Trophoblast cell (in vitro differentiated cells and primary cell): ENCODE measurements at regions not wholly inside any gene's neighbourhood (a gene's known extent, or its start where the extent isn't known, plus 50 kb on each side); places are given as distances from the start of the nearest gene placed in this dataset.

Source experiments
- DNase-seq, 2 donors: peaks; one replicate each; pipeline ENCODE4 v3.0.0-alpha.2; 2016
- H2AFZ ChIP-seq: 2 replicates; pipeline ENCODE4 v1.6.1; 2013; ENCODE audit warnings: low read length, moderate library complexity, mild to moderate bottlenecking; ENCODE audit not compliant: insufficient read depth, poor library complexity
- H2AK5ac ChIP-seq: 2 replicates; pipeline ENCODE4 v1.6.1; 2013; ENCODE audit warnings: mild to moderate bottlenecking, low read length
- H2BK120ac ChIP-seq: 2 replicates; pipeline ENCODE4 v1.6.1; 2013; ENCODE audit warnings: low read length, mild to moderate bottlenecking, moderate library complexity; ENCODE audit not compliant: insufficient read depth, poor library complexity
- H2BK12ac ChIP-seq: 2 replicates; pipeline ENCODE4 v1.6.1; 2013; ENCODE audit warnings: mild to moderate bottlenecking, low read length, moderate library complexity
- H2BK5ac ChIP-seq: 2 replicates; pipeline ENCODE4 v1.6.1; 2013; ENCODE audit warnings: low read length, low read depth, moderate library complexity, mild to moderate bottlenecking; ENCODE audit not compliant: poor library complexity
- H3K14ac ChIP-seq: 2 replicates; pipeline ENCODE4 v1.6.1; 2013; ENCODE audit warnings: mild to moderate bottlenecking, low read length
- H3K18ac ChIP-seq: 2 replicates; pipeline ENCODE4 v1.6.1; 2013; ENCODE audit warnings: mild to moderate bottlenecking, low read length
- H3K23ac ChIP-seq: 2 replicates; pipeline ENCODE4 v1.6.1; 2013; ENCODE audit warnings: low read length
- H3K27ac ChIP-seq: 2 replicates; pipeline ENCODE4 v1.5.1; 2013; ENCODE audit warnings: low read depth, mild to moderate bottlenecking, inconsistent platforms, low read length, moderate library complexity
- H3K27me3 ChIP-seq: 2 replicates; pipeline ENCODE4 v1.6.1; 2013; ENCODE audit warnings: inconsistent platforms, mild to moderate bottlenecking, low read length, moderate library complexity; ENCODE audit not compliant: insufficient read depth
- H3K36me3 ChIP-seq, 2 experiments: 1 replicate in 1 of 2; 2 replicates in 1 of 2; pipeline ENCODE4 v1.6.1; 2013; ENCODE audit warnings: low read length in 2 of 2, mild to moderate bottlenecking in 2 of 2, moderate library complexity in 1 of 2; ENCODE audit not compliant: insufficient read depth in 2 of 2, control insufficient read depth in 1 of 2
- H3K4ac ChIP-seq: 2 replicates; pipeline ENCODE4 v1.6.1; 2013; ENCODE audit warnings: low read depth, mild to moderate bottlenecking, low read length, moderate library complexity
- H3K4me1 ChIP-seq, 2 experiments: 1 replicate in 1 of 2; 2 replicates in 1 of 2; pipeline ENCODE4 v1.6.1; 2013; ENCODE audit warnings: low read length in 2 of 2, mild to moderate bottlenecking in 2 of 2, moderate library complexity in 1 of 2; ENCODE audit not compliant: insufficient read depth in 2 of 2, control insufficient read depth in 1 of 2
- H3K4me2 ChIP-seq: 2 replicates; pipeline ENCODE4 v1.6.1; 2013; ENCODE audit warnings: inconsistent platforms, mild to moderate bottlenecking, low read length, moderate library complexity
- H3K4me3 ChIP-seq: 2 replicates; pipeline ENCODE4 v1.5.1; 2013; ENCODE audit warnings: mild to moderate bottlenecking, low read depth, low read length, inconsistent platforms
- H3K79me1 ChIP-seq: one replicate; pipeline ENCODE4 v1.6.1; 2013; ENCODE audit warnings: low read length
- H3K79me2 ChIP-seq: 2 replicates; pipeline ENCODE4 v1.6.1; 2013; ENCODE audit warnings: low read length, mild to moderate bottlenecking; ENCODE audit not compliant: control insufficient read depth, insufficient read depth, poor library complexity
- H3K9ac ChIP-seq: 2 replicates; pipeline ENCODE4 v1.6.1; 2013; ENCODE audit warnings: mild to moderate bottlenecking, low read length
- H3K9me3 ChIP-seq: 2 replicates; pipeline ENCODE4 v1.6.1; 2013; ENCODE audit warnings: low read depth, mild to moderate bottlenecking, control low read depth, inconsistent platforms, low read length; ENCODE audit not compliant: insufficient read depth
- H4K12ac ChIP-seq: 2 replicates; pipeline ENCODE4 v1.6.1; 2013; ENCODE audit warnings: low read depth, mild to moderate bottlenecking, low read length, moderate library complexity
- H4K8ac ChIP-seq: 2 replicates; pipeline ENCODE4 v1.6.1; 2013; ENCODE audit warnings: low read depth, mild to moderate bottlenecking, low read length, moderate library complexity
- H4K91ac ChIP-seq: one replicate; pipeline ENCODE4 v1.6.1; 2013; ENCODE audit warnings: low read depth, mild to moderate bottlenecking, low read length, moderate library complexity
- WGBS: extraction: QIAGEN DNeasy Blood & Tissue Kit; methylation state at CpG from one replicate; pipeline ENCODE4 v1.1.7; 2013; ENCODE audit warnings: missing lambda C conversion rate; ENCODE audit not compliant: insufficient read length, insufficient coverage; ENCODE audit errors: extremely low coverage; 5-methylcytosine and 5-hydroxymethylcytosine counted together

- peaks cover 0 to 2% of the 10 kb centered on the region in 2 experiments for H3K4me1 ChIP-seq
- no peak overlapping the region for H2BK5ac ChIP-seq
- H3K23ac ChIP-seq: no peak overlapping the region
- H4K12ac ChIP-seq: no peak overlapping the region
- H3K4me2 ChIP-seq: no peak overlapping the region
- H4K91ac ChIP-seq: no peak overlapping the region
- WGBS: no CpG with 5 or more reads among the region's 10 CpGs
- H3K4ac ChIP-seq: no peak overlapping the region
- no peak overlapping the region for H3K14ac ChIP-seq
- no peak overlapping the region for H2AK5ac ChIP-seq
- no peak overlapping the region for H3K18ac ChIP-seq
- H3K36me3 ChIP-seq: no peaks in the 10 kb centered on the region
- H2BK12ac ChIP-seq: no peak overlapping the region
- no peaks in the 10 kb centered on the region for H3K79me2 ChIP-seq
- no peak overlapping the region for H2BK120ac ChIP-seq
- no peak for DNase-seq
- H2AFZ ChIP-seq: no peak overlapping the region
- H3K27ac ChIP-seq: no peak overlapping the region
- H3K27me3 ChIP-seq: no peaks in the 10 kb centered on the region
- no peak overlapping the region for H3K9ac ChIP-seq
- H3K9me3 ChIP-seq: no peaks in the 10 kb centered on the region
- no peak overlapping the region for H3K4me3 ChIP-seq
- peaks cover 2% of the 10 kb centered on the region for H3K79me1 ChIP-seq
- no peak overlapping the region for H4K8ac ChIP-seq
Observed at GRCh38 chr13:106118996-106119395, 416.5 kb downstream of the EFNB2 start.

- no peak overlapping the region for H4K12ac ChIP-seq
- H4K8ac ChIP-seq: no peak overlapping the region
- DNase-seq: peak in 1 of 2 donors; percentile 28
- no peak overlapping the region for H4K91ac ChIP-seq
- no peak overlapping the region for H3K4me3 ChIP-seq
- H3K18ac ChIP-seq: no peak overlapping the region
- H3K9ac ChIP-seq: no peak overlapping the region
- H3K79me2 ChIP-seq: no peaks in the 10 kb centered on the region
- no peak overlapping the region for H3K27ac ChIP-seq
- H3K14ac ChIP-seq: no peak overlapping the region
- H2BK5ac ChIP-seq: no peak overlapping the region
- WGBS: no CpG with 5 or more reads among the region's 2 CpGs
- no peak overlapping the region for H2BK120ac ChIP-seq
- H3K9me3 ChIP-seq: no peaks in the 10 kb centered on the region
- no peak overlapping the region for H2BK12ac ChIP-seq
- peaks cover 0 to 2% of the 10 kb centered on the region in 2 experiments for H3K4me1 ChIP-seq
- no peak overlapping the region for H3K4me2 ChIP-seq
- no peak overlapping the region for H3K4ac ChIP-seq
- no peak overlapping the region for H2AK5ac ChIP-seq
- H3K36me3 ChIP-seq: no peaks in the 10 kb centered on the region
- no peak overlapping the region for H2AFZ ChIP-seq
- H3K23ac ChIP-seq: no peak overlapping the region
- H3K27me3 ChIP-seq: no peaks in the 10 kb centered on the region
- peaks cover 2% of the 10 kb centered on the region for H3K79me1 ChIP-seq
Observed at GRCh38 chr13:106118050-106118449, 417.4 kb downstream of the EFNB2 start.

- H3K23ac ChIP-seq: no peak overlapping the region
- H3K27me3 ChIP-seq: no peaks in the 10 kb centered on the region
- no peak overlapping the region for H3K4me3 ChIP-seq
- H2BK120ac ChIP-seq: no peak overlapping the region
- H3K36me3 ChIP-seq: no peaks in the 10 kb centered on the region
- no peak overlapping the region for H2BK12ac ChIP-seq
- no peak overlapping the region for H4K12ac ChIP-seq
- H3K9ac ChIP-seq: no peak overlapping the region
- no peak overlapping the region for H2AK5ac ChIP-seq
- H3K9me3 ChIP-seq: no peaks in the 10 kb centered on the region
- H4K8ac ChIP-seq: no peak overlapping the region
- no CpG with 5 or more reads among the region's 4 CpGs for WGBS
- H3K18ac ChIP-seq: no peak overlapping the region
- no peak overlapping the region for H3K27ac ChIP-seq
- H3K4ac ChIP-seq: no peak overlapping the region
- no peak overlapping the region for H4K91ac ChIP-seq
- no peak overlapping the region for H3K4me2 ChIP-seq
- DNase-seq: no peak
- H3K4me1 ChIP-seq: peaks cover 0 to 2% of the 10 kb centered on the region in 2 experiments
- H3K79me2 ChIP-seq: no peaks in the 10 kb centered on the region
- no peak overlapping the region for H2AFZ ChIP-seq
- H3K79me1 ChIP-seq: peaks cover 2% of the 10 kb centered on the region
- no peak overlapping the region for H2BK5ac ChIP-seq
- H3K14ac ChIP-seq: no peak overlapping the region
Observed at GRCh38 chr13:106117640-106118039, 417.8 kb downstream of the EFNB2 start.

DNA sequence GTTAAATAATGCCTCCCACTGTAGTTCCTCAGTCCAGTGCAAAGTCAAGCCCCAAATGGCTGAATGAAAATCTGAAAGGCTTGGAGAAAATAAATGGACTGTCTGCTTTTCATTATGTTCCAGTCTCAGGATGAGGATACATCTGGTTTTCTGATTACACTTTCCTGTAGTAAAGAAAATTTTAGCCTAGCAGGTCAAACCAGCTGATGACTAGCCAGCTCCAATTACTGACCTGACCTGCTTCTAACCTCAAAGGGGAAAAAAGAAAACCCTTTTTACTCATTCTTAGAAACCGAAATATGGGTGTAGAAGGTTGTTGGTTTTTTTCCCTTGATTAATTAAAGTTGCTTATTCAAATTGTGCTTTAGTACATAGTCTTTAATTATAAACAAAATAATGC lies 418.4 kb downstream of the EFNB2 start:
- Histone ChIP-seq H2BK12ac (no peak overlapping the region), H3K4me1 (peaks cover 0 to 2% of the 10 kb centered on the region in 2 experiments), H2AK5ac (no peak overlapping the region), H3K79me1 (peaks cover 2% of the 10 kb centered on the region), H3K79me2 (no peaks in the 10 kb centered on the region), H3K14ac (no peak overlapping the region), H3K27me3 (no peaks in the 10 kb centered on the region), H2AFZ (no peak overlapping the region), H3K36me3 (no peaks in the 10 kb centered on the region), H3K4me2 (no peak overlapping the region), H3K9me3 (no peaks in the 10 kb centered on the region), H3K4me3 (no peak overlapping the region), H3K4ac (no peak overlapping the region), H3K27ac (peak overlapping the region; percentile 33), H3K18ac (no peak overlapping the region), H4K91ac (no peak overlapping the region), H3K9ac (no peak overlapping the region), H3K23ac (no peak overlapping the region), H4K8ac (no peak overlapping the region), H4K12ac (no peak overlapping the region), H2BK120ac (no peak overlapping the region), H2BK5ac (no peak overlapping the region)
- no CpG with 5 or more reads among the region's 1 CpG for WGBS
- peak in 1 of 2 donors; percentile 22 for DNase-seq
